ENCODE measurements at regions not wholly inside any gene's neighbourhood (a gene's known extent, or its start where the extent isn't known, plus 50 kb on each side); places are given as distances from the start of the nearest gene placed in this dataset.

- H3K4me1 ChIP-seq (ENCODE audit: control insufficient read depth, insufficient read depth, low read length): no peaks in the 10 kb centered on the region
- H3K27me3 ChIP-seq (replicated peaks in 1 of 2; ENCODE audit: control insufficient read depth in 2 of 2, insufficient read depth in 2 of 2, low read length in 1 of 2): no peaks in the 10 kb centered on the region; a peak in 1 of 4 replicates
- no peak overlapping the region for H2AFZ ChIP-seq (ENCODE audit: control insufficient read depth, low read depth, low read length)
- intact Hi-C loops (cut with micrococcal nuclease; ENCODE audit: unreplicated experiment) (no loop called here), in situ Hi-C loops (cut with MboI) (no loop called here)
- DNase-seq (ENCODE audit: low read depth, low spot score) (no peak), FAIRE-seq (no peak), ATAC-seq (no peak)
- H3K36me3 ChIP-seq (ENCODE audit: control insufficient read depth in 2 of 2, insufficient read depth in 2 of 2, low read length in 1 of 2): no peaks in the 10 kb centered on the region
- H3K79me2 ChIP-seq (ENCODE audit: control insufficient read depth, insufficient read depth, low read length): no peaks in the 10 kb centered on the region
- H3K9ac ChIP-seq (ENCODE audit: control insufficient read depth, insufficient read depth, low read length): no peak overlapping the region
- H3K27ac ChIP-seq (ENCODE audit: control insufficient read depth, insufficient read depth): no peak overlapping the region
- no peaks in the 10 kb centered on the region for H4K20me1 ChIP-seq (ENCODE audit: control insufficient read depth, insufficient read depth)
- no peak overlapping the region for H3K4me2 ChIP-seq (ENCODE audit: control insufficient read depth, insufficient read depth)
- ChIA-PET RAD21 (ENCODE audit: unreplicated experiment) (no interaction called here), POLR2A (no interaction called here), SMC1A (ENCODE audit: uncharacterized antibody, unreplicated experiment) (interaction anchor here (1.4 kb wide), 1 partner anchor 12 kb away, joined by 4 read pairs; no protein-coding TSS in a partner anchor), CTCF (no interaction called here)
- TF ChIP-seq PBX3 (IDR thresholded peaks at IDR 0.05; ENCODE audit: insufficient replicate concordance, low read depth, low read length) (no peak), STAT3 (IDR thresholded peaks at IDR 0.05; ENCODE audit: low read depth, low read length) (no peak), NKRF (conservative IDR thresholded peaks at IDR 0.05) (no peak), NBN (IDR thresholded peaks at IDR 0.05) (no peak), HDAC2 (IDR thresholded peaks at IDR 0.05) (no peak), CREB1 (IDR thresholded peaks at IDR 0.05; ENCODE audit: low read depth) (no peak), SP1 (IDR thresholded peaks at IDR 0.05; ENCODE audit: low read depth, low read length) (no peak), SMAD5 (IDR thresholded peaks at IDR 0.05; ENCODE audit: low read depth) (no peak)
- BruUV-seq (replicated peaks): no TSS peak
- no peak overlapping the region for H3K4me3 ChIP-seq
- H3K9me3 ChIP-seq (replicated peaks; ENCODE audit: control insufficient read depth, insufficient read depth, low read length): no peaks in the 10 kb centered on the region
- 3% methylated on average over 2 of the region's 2 CpGs for WGBS (ENCODE audit: insufficient coverage, insufficient replicate concordance, low lambda C conversion rate, missing lambda C conversion rate)
Measured at GRCh38 chr4:110878413-110878812, 255.5 kb upstream of the PITX2 start.
